SJCRH30 (cell line): ENCODE measurements at regions not wholly inside any gene's neighbourhood (a gene's known extent, or its start where the extent isn't known, plus 50 kb on each side); places are given as distances from the start of the nearest gene placed in this dataset.

Source experiments
- DNase-seq, 2 experiments: peaks; one replicate each; pipeline ENCODE4 v3.0.0-alpha.2; 2015 to 2020
- H3K27ac ChIP-seq: fragments of 250-450 bp; sonication (Bioruptor Pico); 2 replicates; pipeline ENCODE4 v1.5.1; 2020; ENCODE audit warnings: mild to moderate bottlenecking, moderate library complexity
- H3K27me3 ChIP-seq: fragments of 250-450 bp; sonication (Bioruptor Pico); 2 replicates; pipeline ENCODE4 v1.5.1; 2020; ENCODE audit warnings: mild to moderate bottlenecking, moderate library complexity
- H3K36me3 ChIP-seq: fragments of 250-450 bp; sonication (Bioruptor Pico); 2 replicates; pipeline ENCODE4 v1.5.1; 2020; ENCODE audit warnings: mild to moderate bottlenecking, moderate library complexity
- H3K4me1 ChIP-seq: fragments of 250-450 bp; sonication (Bioruptor Pico); 2 replicates; pipeline ENCODE4 v1.5.1; 2020; ENCODE audit warnings: mild to moderate bottlenecking, moderate library complexity
- H3K4me3 ChIP-seq: fragments of 250-450 bp; sonication (Bioruptor Pico); 2 replicates; pipeline ENCODE4 v1.5.1; 2020; ENCODE audit warnings: mild to moderate bottlenecking, moderate library complexity
- H3K9me3 ChIP-seq: fragments of 250-450 bp; sonication (Bioruptor Pico); replicated peaks from 2 replicates; pipeline ENCODE4 v1.5.1; 2020; ENCODE audit warnings: mild to moderate bottlenecking, moderate library complexity

DNA sequence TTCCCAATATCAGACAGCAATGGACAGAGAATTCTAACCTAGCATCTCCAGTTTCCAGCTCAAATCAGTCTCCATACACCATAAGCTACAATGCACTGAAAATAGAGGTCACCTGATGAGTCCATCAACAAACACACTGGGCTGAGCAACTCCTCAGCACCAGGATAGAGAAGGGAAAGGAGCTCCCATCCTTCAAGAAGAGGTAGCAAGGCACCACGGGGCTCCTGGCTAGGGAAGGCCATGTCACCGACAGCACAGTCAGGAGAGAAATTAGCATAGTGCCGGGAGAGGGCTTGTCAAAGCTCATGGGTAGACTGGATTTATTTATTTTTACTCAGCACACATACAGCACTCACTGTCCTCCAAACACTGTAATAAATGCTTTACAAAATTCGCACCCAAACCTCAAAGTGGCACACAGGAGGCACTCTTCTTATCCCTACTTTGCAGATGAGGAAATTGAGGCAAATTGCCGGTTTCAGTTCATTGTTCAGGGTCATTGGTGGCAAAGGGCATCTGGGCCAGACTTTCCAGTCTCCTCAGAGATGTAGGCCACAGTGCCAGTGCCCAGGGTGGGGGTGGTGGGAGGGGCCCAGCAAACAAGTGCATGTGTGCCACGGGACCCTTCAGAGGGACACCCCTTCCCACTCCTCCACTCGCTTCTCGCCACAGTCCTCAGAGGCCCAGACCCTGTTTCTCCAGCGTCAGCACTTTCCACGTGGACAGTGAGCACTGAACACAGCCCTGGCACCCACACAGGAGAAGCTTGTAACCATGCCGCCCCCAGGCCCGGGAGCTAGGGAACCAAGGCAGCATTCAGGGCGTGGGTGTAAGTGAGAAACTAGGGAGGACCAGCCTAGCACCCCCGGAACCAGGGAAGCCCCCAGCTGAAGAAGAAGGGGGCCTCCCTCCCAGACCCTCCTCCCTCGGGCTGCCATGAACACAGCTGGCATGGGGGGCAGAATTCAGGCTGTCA is 1417.4 kb downstream of the TBC1D22A start:
- Histone ChIP-seq H3K36me3 (no peaks in the 10 kb centered on the region), H3K4me1 (no peaks in the 10 kb centered on the region), H3K27ac (no peak overlapping the region), H3K4me3 (no peak overlapping the region), H3K9me3 (no peaks in the 10 kb centered on the region), H3K27me3 (peaks cover 22% of the 10 kb centered on the region)
- no peak for DNase-seq

DNA sequence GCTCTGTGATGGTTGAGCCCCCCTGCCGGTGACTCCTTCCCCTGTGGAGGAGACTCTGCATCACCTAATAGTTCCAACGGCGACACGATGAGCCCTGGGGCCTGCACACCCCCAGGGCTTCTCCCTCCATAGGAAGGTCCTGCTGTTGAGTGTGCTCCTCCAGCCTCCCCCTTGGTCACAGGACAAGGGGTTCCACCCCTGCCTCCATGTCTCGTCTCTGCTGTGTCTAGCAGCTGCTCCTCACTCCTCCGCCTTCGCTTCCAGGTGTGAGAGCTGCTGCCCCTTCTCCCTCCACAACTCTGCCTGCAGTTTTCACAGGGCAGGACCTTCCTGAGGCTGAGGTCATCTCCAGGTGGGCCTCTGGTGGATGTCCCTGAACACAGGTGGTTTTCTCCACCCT is 1416.1 kb downstream of the TBC1D22A start:
- Histone ChIP-seq H3K4me3 (no peak overlapping the region), H3K9me3 (no peaks in the 10 kb centered on the region)
- no peak for DNase-seq

DNA sequence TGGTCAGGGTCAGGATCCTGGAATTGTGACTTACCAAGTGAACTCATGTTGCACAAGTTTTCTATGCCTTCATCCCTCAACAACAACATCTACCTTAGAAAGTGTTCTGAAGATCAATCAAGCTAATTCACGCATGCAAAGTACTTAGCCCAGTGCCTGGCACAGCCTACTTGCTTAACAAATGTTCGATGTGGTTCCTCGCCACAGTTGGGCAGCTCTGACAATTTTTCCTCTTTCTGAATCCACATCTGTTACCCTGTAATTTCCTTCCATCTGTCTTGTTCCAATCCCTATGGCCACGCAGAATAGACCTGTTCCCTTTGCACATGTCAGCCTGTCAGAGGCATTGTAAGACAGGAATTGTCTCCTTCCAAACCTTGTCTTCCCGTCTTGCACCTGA is 1415.2 kb downstream of the TBC1D22A start:
- no peak overlapping the region for H3K4me3 ChIP-seq
- peaks cover 42% of the 10 kb centered on the region for H3K27me3 ChIP-seq
- H3K9me3 ChIP-seq: no peaks in the 10 kb centered on the region
- no peaks in the 10 kb centered on the region for H3K4me1 ChIP-seq
- no peak overlapping the region for H3K27ac ChIP-seq
- no peaks in the 10 kb centered on the region for H3K36me3 ChIP-seq
- DNase-seq: no peak

More for the DNA sequence above, 1416.1 kb downstream of the TBC1D22A start:
- Histone ChIP-seq H3K27me3 (peaks cover 34% of the 10 kb centered on the region), H3K27ac (no peak overlapping the region), H3K4me1 (no peaks in the 10 kb centered on the region), H3K36me3 (no peaks in the 10 kb centered on the region)

DNA sequence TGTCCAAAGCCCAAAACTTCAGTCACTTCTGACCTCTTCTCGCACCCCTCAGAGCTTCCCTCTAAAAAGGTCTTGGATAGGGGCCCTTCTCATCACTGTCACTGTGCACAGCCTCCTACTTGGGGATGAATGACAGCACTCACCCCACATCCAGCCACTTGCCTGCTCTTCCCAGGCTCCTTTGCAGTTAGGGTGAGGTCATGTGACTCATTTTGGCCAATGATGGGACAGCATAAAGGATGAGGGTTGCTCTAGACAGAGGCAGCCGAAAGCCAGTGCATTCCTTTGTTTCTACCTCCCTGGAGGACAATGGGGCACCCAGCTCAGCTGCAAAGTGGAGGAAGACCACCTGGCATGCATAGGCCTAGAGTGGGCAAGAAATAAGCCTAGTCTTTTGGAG is 1413.3 kb downstream of the TBC1D22A start:
- H3K9me3 ChIP-seq: no peaks in the 10 kb centered on the region
- no peak for DNase-seq
- no peak overlapping the region for H3K27ac ChIP-seq
- peaks cover 40% of the 10 kb centered on the region for H3K27me3 ChIP-seq
- no peaks in the 10 kb centered on the region for H3K36me3 ChIP-seq
- H3K4me1 ChIP-seq: no peaks in the 10 kb centered on the region
- H3K4me3 ChIP-seq: no peak overlapping the region

DNA sequence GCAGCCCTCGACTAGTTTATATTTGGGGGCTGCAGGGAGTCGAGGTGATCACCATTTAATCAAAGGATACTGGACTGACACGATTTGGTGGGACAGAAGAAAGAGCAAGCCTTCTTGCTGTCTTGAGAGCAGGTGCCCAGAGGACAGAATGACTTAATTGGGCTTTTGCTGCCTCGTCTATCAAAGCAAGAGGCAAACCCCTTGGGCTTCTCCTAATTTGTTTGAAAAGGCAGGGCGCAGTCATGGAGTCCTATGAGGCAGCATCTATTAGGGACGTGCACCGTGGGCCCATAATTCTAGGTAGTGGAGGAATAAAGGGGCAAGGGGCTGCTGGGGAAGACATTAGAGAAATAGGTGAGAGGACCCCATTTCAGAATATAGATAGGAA is 1411.3 kb downstream of the TBC1D22A start:
- no peaks in the 10 kb centered on the region for H3K4me1 ChIP-seq
- no peaks in the 10 kb centered on the region for H3K9me3 ChIP-seq
- no peak overlapping the region for H3K27ac ChIP-seq
- no peak overlapping the region for H3K4me3 ChIP-seq
- peaks cover 31% of the 10 kb centered on the region for H3K27me3 ChIP-seq
- no peaks in the 10 kb centered on the region for H3K36me3 ChIP-seq
- no peak for DNase-seq

DNA sequence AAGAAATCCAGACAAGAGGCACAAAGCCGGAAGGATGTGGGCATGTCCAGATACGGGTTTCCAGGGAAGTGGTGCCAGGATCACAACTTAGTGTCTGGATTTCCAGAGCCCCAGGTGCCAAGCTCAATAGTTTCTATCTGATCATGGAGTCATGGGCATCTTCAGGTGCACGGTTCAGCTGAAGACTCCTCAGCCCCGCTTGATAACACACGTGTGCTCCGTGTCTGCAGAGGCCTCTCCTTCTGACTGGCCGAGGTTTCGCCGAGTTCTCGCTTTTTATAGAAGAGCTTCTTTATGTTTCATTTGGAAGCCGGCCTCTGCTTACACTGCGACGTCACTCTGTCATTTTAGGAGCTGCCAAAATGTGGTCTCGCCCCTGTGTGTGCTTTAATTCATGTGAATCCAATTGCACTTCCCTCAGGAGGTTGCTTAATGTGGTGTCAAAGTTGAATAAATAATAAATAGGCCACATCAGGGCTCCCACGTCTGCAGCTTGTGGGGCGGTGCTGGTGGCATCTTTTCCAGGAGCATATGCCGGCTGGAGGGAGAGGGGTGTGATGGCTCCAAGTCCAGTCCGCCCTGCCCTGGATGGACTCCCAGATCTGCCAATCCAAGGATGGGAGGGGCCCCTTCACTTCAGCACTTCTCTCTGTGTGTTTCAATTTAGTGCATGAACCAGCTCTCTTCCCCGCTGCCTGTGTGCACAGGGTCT is 1410.8 kb downstream of the TBC1D22A start:
- Histone ChIP-seq H3K4me1 (no peaks in the 10 kb centered on the region), H3K27ac (no peak overlapping the region), H3K9me3 (no peaks in the 10 kb centered on the region), H3K27me3 (peaks cover 31% of the 10 kb centered on the region), H3K4me3 (no peak overlapping the region), H3K36me3 (no peaks in the 10 kb centered on the region)
- DNase-seq: no peak

DNA sequence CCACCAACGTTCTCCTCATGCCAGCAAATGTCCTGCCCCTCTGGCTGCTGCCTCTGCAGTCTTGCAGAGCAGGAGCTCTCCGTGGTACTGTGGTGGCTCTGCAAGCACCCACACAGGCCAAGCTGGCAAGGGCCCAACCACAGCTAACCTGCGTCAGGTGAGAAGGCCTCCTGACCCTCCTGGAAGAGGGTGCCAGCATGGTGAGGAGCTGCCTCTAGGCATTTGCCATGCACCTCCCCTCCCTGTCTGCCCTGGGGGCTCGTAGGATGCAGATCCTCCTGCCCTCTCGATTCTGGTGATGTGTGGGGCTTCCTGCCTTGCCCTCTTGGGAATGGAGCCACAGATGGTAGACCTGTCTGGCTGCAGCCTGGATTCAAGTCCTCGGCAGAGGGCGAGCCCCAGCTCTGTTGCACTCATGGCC is 1408.8 kb downstream of the TBC1D22A start:
- DNase-seq: no peak
- H3K4me3 ChIP-seq: no peak overlapping the region
- H3K27me3 ChIP-seq: peaks cover 31% of the 10 kb centered on the region
- H3K36me3 ChIP-seq: no peaks in the 10 kb centered on the region
- no peaks in the 10 kb centered on the region for H3K4me1 ChIP-seq
- H3K27ac ChIP-seq: no peak overlapping the region
- H3K9me3 ChIP-seq: no peaks in the 10 kb centered on the region

DNA sequence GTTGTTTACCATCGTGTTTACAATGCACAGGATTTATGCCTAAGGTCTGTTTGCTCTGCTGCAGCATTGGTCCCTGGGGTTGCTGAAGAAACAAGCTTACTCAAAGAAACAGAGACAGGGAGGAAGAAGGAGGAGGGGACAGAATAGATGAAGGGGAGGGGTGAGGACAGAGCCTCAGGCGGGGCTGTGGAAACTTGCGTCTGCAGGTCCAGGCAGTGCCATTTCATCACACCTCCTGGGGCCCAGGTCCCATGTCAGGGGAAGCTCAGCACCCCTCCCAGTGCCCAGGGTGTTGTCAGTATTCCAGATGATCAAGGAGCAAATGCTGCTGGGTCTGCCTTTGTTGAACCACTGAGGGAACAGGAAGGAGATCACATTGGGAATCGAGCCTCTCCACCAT is 1406.8 kb downstream of the TBC1D22A start:
- Histone ChIP-seq H3K27me3 (peaks cover 20% of the 10 kb centered on the region), H3K4me1 (no peaks in the 10 kb centered on the region), H3K27ac (no peak overlapping the region), H3K4me3 (no peak overlapping the region), H3K9me3 (no peaks in the 10 kb centered on the region), H3K36me3 (no peaks in the 10 kb centered on the region)
- DNase-seq: no peak

DNA sequence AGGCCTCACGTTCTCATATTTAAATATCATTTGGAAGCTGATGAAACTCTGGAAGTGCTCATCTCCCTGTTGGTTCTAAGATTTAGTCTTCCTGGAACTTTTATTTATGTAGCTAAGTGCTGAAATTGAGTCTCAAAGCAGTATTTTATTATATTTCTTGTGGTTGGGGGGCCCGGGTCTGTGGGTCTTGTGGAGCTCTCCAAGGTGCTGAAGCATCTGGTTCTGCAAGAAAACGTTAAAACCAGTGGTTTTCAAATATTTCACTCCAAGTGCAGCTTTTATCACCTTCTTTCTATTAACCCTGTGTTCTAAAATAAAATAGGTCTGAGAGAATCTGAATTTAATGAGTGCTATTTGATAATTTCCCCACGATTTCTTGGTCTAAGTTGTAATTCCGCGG is 1404.8 kb downstream of the TBC1D22A start:
- Histone ChIP-seq H3K9me3 (no peaks in the 10 kb centered on the region), H3K27ac (no peak overlapping the region), H3K4me1 (no peaks in the 10 kb centered on the region), H3K27me3 (peaks cover 3% of the 10 kb centered on the region), H3K4me3 (no peak overlapping the region), H3K36me3 (no peaks in the 10 kb centered on the region)
- DNase-seq: peak; percentile 33 to 60

DNA sequence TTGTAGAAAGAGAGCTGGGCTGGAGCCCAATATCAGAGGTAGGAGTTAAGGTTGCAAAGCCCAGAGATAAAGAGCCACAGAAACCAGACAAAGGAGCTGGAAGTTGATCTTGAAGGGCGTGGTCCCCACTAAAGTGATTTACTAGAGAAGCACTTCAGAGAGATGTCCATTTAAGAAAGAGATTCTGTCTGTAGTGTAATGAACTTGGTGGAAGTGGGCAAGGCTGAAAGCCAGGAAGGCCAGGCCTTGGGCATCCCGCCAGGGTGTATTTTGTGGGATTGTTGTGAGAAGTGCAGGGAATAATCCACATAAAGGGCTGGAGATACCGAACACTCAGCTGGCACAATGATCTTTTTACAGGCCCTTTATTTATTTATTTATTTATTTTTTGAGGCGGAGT is 1398.8 kb downstream of the TBC1D22A start:
- no peak overlapping the region for H3K27ac ChIP-seq
- no peak for DNase-seq
- no peaks in the 10 kb centered on the region for H3K36me3 ChIP-seq
- H3K9me3 ChIP-seq: no peaks in the 10 kb centered on the region
- no peak overlapping the region for H3K4me3 ChIP-seq
- H3K4me1 ChIP-seq: no peaks in the 10 kb centered on the region
- peaks cover 9% of the 10 kb centered on the region; the same call in 1 of the 2 replicates for H3K27me3 ChIP-seq

DNA sequence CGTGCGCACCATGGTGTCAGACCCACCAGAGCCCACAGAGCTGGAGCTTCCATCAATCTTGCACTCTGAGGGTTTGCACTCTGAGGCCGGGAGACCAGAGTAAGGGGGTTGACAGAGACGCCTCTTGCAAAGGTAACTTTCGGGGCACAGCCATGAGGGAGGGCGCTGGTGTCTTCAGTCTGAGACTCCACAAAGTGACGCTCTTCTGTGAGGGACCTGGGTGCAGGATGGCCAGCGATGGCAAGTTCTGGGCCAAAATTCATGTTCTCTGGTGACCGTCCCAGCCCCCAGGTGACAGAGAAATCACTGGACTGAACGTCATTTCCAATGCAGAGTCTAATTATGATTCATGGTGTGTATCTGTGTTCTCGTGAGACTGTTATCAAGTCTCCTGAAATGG is 1395.2 kb downstream of the TBC1D22A start:
- H3K27ac ChIP-seq: no peak overlapping the region
- H3K27me3 ChIP-seq: peaks cover 30% of the 10 kb centered on the region
- DNase-seq: no peak
- no peaks in the 10 kb centered on the region for H3K36me3 ChIP-seq
- no peaks in the 10 kb centered on the region for H3K9me3 ChIP-seq
- H3K4me1 ChIP-seq: no peaks in the 10 kb centered on the region
- no peak overlapping the region for H3K4me3 ChIP-seq

DNA sequence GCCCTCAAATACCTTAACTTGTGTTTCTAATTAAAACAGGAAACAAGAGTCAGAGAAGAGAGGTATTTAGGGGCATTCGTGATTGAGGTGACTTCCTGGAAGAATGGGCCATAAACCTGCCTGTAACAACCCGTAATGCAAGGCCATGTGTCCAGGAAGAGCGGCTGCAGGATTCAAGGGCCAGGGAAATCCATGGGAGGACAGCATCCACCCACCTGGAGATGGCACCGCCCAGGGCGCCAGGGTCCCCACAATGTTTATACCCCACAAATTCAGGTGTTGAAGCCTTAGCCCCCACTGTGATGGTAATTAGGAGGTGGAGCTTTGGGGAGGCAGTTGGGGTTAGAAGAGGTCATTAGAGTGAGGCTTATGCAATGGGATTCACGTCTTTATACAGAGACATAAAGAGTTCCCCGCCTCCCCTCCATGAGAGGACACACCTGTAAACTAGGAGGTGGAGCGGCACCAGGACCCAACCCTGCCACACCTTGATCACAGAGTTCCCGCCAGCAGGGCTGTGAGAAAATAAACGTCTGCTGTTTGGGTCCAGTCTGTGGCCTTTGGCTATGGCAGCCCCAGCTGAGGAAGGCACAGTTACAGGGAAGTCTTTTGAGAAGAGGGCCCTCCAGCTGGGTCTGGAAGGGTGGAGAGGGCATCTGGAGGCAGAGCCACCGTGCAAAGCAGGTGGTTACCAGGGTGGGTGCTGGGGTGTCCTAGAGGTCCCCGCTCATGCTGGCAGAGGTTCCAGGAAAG is 1394.3 kb downstream of the TBC1D22A start:
- no peak overlapping the region for H3K27ac ChIP-seq
- no peaks in the 10 kb centered on the region for H3K36me3 ChIP-seq
- no peaks in the 10 kb centered on the region for H3K4me1 ChIP-seq
- H3K27me3 ChIP-seq: peaks cover 36% of the 10 kb centered on the region
- H3K9me3 ChIP-seq: no peaks in the 10 kb centered on the region
- DNase-seq: no peak
- H3K4me3 ChIP-seq: no peak overlapping the region

DNA sequence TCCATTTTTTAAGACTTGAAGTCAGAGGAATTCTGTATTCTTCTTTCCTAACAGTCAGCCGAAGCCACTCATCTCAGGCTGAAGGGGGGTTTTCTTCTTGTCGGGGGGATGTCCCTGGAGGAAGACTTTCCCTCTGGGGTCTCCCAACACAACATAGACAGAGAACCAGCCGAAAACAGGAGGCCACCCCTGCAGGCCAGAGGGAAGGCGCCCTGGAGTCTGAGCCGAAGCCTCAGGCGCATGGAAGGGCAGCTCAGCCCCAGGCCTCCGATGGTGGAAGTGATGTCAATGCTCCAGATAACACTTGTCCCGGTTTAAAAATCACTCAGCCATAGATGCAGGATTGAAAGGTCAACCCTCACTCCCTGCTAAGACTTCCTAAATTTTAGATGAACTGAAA is 1393.0 kb downstream of the TBC1D22A start:
- Histone ChIP-seq H3K4me3 (no peak overlapping the region), H3K27ac (no peak overlapping the region), H3K9me3 (no peaks in the 10 kb centered on the region), H3K4me1 (no peaks in the 10 kb centered on the region), H3K36me3 (no peaks in the 10 kb centered on the region), H3K27me3 (peaks cover 50% of the 10 kb centered on the region)
- no peak for DNase-seq

DNA sequence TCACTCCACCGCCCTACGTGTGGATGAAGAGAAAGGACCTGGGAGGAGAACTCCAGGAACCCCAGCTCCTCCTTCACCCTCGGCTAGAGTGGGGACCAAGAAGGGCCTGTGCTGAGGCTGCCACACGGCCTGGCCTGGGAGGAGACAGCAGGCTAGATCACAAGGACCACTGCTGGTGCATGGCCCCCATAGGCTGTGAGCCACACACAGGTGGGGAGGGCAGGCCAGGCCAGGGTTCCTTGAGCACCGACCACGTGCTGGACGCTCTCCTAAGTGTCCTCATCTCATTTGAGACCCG is 1392.4 kb downstream of the TBC1D22A start:
- Histone ChIP-seq H3K4me1 (no peaks in the 10 kb centered on the region), H3K27ac (no peak overlapping the region), H3K36me3 (no peaks in the 10 kb centered on the region), H3K9me3 (no peaks in the 10 kb centered on the region), H3K4me3 (no peak overlapping the region), H3K27me3 (peaks cover 53% of the 10 kb centered on the region)
- DNase-seq: no peak
